Liver (tissue), 8 donors: ENCODE measurements at regions not wholly inside any gene's neighbourhood (a gene's known extent, or its start where the extent isn't known, plus 50 kb on each side); places are given as distances from the start of the nearest gene placed in this dataset.

Experiments used
- DNase-seq: peaks from one replicate; pipeline ENCODE4 v3.0.0-alpha.2; 2017; ENCODE audit warnings: low spot score
- H3K27ac ChIP-seq, 2 donors: one replicate each; pipeline ENCODE4 v1.7.0; 2013; ENCODE audit warnings: inconsistent platforms in 2 of 2, low read length in 2 of 2, control low read depth in 1 of 2, low read depth in 1 of 2, mild to moderate bottlenecking in 1 of 2
- H3K27me3 ChIP-seq, 4 donors: one replicate each; pipeline versions ENCODE4 v1.6.1 to v1.7.0; 2013; ENCODE audit warnings: low read length in 3 of 4, inconsistent platforms in 1 of 4, mild to moderate bottlenecking in 1 of 4, moderate library complexity in 1 of 4; ENCODE audit not compliant: control insufficient read depth in 4 of 4, insufficient read depth in 4 of 4
- H3K36me3 ChIP-seq, 4 donors: one replicate each; pipeline versions ENCODE4 v1.6.1 to v1.7.0; 2013; ENCODE audit warnings: low read length in 3 of 4, mild to moderate bottlenecking in 3 of 4, low read depth in 1 of 4, moderate library complexity in 1 of 4; ENCODE audit not compliant: control insufficient read depth in 4 of 4, insufficient read depth in 3 of 4
- H3K4me1 ChIP-seq, 4 donors: one replicate each; pipeline versions ENCODE4 v1.6.1 to v1.7.0; 2013; ENCODE audit warnings: low read length in 3 of 4, mild to moderate bottlenecking in 3 of 4, moderate library complexity in 1 of 4; ENCODE audit not compliant: control insufficient read depth in 4 of 4, insufficient read depth in 4 of 4
- H3K4me3 ChIP-seq, 3 donors: one replicate each; pipeline versions ENCODE4 v1.6.1 to v1.7.0; 2013; ENCODE audit warnings: low read length in 3 of 3, control low read depth in 1 of 3, low read depth in 1 of 3, mild to moderate bottlenecking in 1 of 3
- H3K9ac ChIP-seq, 2 donors: one replicate each; pipeline ENCODE4 v1.7.0; 2013; ENCODE audit warnings: low read length in 2 of 2, mild to moderate bottlenecking in 2 of 2, moderate library complexity in 2 of 2, control low read depth in 1 of 2, low read depth in 1 of 2
- H3K9me3 ChIP-seq, 4 donors: one replicate each; pipeline versions ENCODE4 v1.6.1 to v1.7.0; 2013; ENCODE audit warnings: low read length in 3 of 4; ENCODE audit not compliant: control insufficient read depth in 4 of 4
- CTCF ChIP-seq: fragments of 150-350 bp; IDR thresholded peaks from 2 replicates; pipeline ENCODE4 v1.5.1; 2017; ENCODE audit warnings: improper control_type of control experiment, low read depth, low read length; ENCODE audit not compliant: missing input control
- EGR1 ChIP-seq, 2 donors: IDR thresholded peaks; 2 replicates each; pipeline ENCODE4 v1.6.1; 2016 to 2018; ENCODE audit warnings: antibody characterized with exemption in 2 of 2, low read depth in 2 of 2
- FOXA1 ChIP-seq: IDR thresholded peaks from 2 replicates; pipeline ENCODE4 v1.6.1; 2016; ENCODE audit warnings: antibody characterized with exemption
- FOXA2 ChIP-seq: IDR thresholded peaks from 2 replicates; pipeline ENCODE4 v1.6.1; 2016; ENCODE audit warnings: antibody characterized with exemption
- GABPA ChIP-seq, 2 donors: IDR thresholded peaks in 1 of 2; conservative IDR thresholded peaks in 1 of 2; 2 replicates each; pipeline ENCODE4 v1.6.1; 2016; ENCODE audit warnings: antibody characterized with exemption in 2 of 2, mild to moderate bottlenecking in 1 of 2, moderate library complexity in 1 of 2
- HNF4A ChIP-seq, 2 donors: conservative IDR thresholded peaks; 2 replicates each; pipeline ENCODE4 v1.6.1; 2016; ENCODE audit warnings: antibody characterized with exemption in 2 of 2, mild to moderate bottlenecking in 2 of 2
- HNF4G ChIP-seq: IDR thresholded peaks from 2 replicates; pipeline ENCODE4 v1.6.1; 2016; ENCODE audit warnings: antibody characterized with exemption
- JUND ChIP-seq, 2 donors: IDR thresholded peaks; 2 replicates each; pipeline ENCODE4 v1.6.1; 2016; ENCODE audit warnings: antibody characterized with exemption in 2 of 2
- MAX ChIP-seq: IDR thresholded peaks from 2 replicates; pipeline ENCODE4 v1.6.1; 2016; ENCODE audit warnings: antibody characterized with exemption
- NR2F2 ChIP-seq: IDR thresholded peaks from 2 replicates; pipeline ENCODE4 v1.6.1; 2016; ENCODE audit warnings: antibody characterized with exemption
- RAD21 ChIP-seq, 2 donors: IDR thresholded peaks; 2 replicates each; pipeline ENCODE4 v1.6.1; 2016; ENCODE audit warnings: antibody characterized with exemption in 2 of 2, mild to moderate bottlenecking in 2 of 2
- REST ChIP-seq: IDR thresholded peaks from 2 replicates; pipeline ENCODE4 v1.6.1; 2016; ENCODE audit warnings: antibody characterized with exemption, mild to moderate bottlenecking
- RXRA ChIP-seq, 2 donors: IDR thresholded peaks; 2 replicates each; pipeline ENCODE4 v1.6.1; 2017 to 2018; ENCODE audit warnings: antibody characterized with exemption in 2 of 2, mild to moderate bottlenecking in 1 of 2
- SP1 ChIP-seq: IDR thresholded peaks from 2 replicates; pipeline ENCODE4 v1.6.1; 2018; ENCODE audit warnings: antibody characterized with exemption, mild to moderate bottlenecking
- YY1 ChIP-seq: IDR thresholded peaks from 2 replicates; pipeline ENCODE4 v1.6.1; 2016; ENCODE audit warnings: antibody characterized with exemption, mild to moderate bottlenecking
- ZBTB33 ChIP-seq: IDR thresholded peaks from 2 replicates; pipeline ENCODE4 v1.6.1; 2016; ENCODE audit warnings: antibody characterized with exemption
- WGBS: extraction: QIAGEN DNeasy Blood & Tissue Kit; methylation state at CpG from one replicate; pipeline ENCODE4 v1.1.7; 2013; 5-methylcytosine and 5-hydroxymethylcytosine counted together
- TF ChIP-seq, protein P1 (sequence below): IDR thresholded peaks from 2 replicates; pipeline ENCODE4 v1.6.1; 2016; ENCODE audit warnings: antibody characterized with exemption
- donor health status: healthy.
- donor health status: healthy.
- donor health status: healthy.
- donor health status: healthy.
- donor health status: healthy.

DNA sequence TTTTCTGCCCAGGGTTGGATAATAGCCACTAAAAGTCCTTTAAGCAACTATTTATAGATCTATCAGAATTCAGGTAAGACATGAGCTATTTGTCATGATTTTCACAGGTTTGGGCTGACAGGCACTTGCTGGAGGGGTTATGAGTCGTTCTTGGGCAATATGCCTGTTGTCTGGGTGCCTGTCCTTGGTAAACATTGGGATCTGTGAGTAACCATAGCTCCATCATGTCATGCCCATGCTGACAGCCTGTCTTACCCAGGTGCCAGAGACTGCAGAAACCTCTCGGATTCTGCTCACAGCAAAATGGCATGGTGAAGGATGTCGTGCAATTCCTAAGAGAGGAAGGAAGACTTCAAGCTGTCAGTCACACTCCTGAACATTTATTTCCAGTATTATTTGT, 116.0 kb upstream of the PUDP start (continued):
- no peak for TF ChIP-seq CTCF
- no peak for TF ChIP-seq RAD21 (IDR thresholded peaks at IDR 0.05)
- TF ChIP-seq FOXA2, result no peak

DNA sequence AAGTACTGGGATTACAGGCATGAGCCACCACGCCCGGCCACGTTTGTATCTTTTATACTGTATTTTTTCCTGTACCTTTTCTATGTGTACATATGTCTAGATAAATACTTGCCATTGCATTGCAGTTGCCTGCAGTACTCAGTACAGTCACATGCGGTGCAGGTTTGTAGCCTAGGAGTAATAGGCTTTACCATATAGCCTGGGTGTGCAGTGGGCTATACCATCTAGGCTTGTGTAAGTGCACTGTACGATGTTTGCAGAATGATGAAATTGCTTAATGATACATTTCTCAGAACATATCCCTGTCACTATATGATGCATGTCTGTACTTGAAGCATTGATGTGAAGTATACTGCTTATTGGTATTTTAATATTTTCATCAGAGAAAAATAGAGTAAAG, 115.4 kb upstream of the PUDP start:
- Histone ChIP-seq H3K9me3 (no peaks in the 10 kb centered on the region), H3K4me3 (no peak overlapping the region), H3K27ac (no peak overlapping the region), H3K27me3 (no peaks in the 10 kb centered on the region), H3K9ac (no peak overlapping the region), H3K36me3 (peaks cover 0 to 4% (median 1%) of the 10 kb centered on the region in 4 donors), H3K4me1 (no peaks in the 10 kb centered on the region)
- TF ChIP-seq, protein P1, sequence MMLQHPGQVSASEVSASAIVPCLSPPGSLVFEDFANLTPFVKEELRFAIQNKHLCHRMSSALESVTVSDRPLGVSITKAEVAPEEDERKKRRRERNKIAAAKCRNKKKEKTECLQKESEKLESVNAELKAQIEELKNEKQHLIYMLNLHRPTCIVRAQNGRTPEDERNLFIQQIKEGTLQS, result no peak
- TF ChIP-seq MAX (no peak), FOXA2 (no peak), RAD21 (IDR thresholded peaks at IDR 0.05) (no peak), SP1 (no peak), NR2F2 (no peak), EGR1 (IDR thresholded peaks at IDR 0.05; ENCODE audit: low read depth in 2 of 2) (no peak)
- WGBS, result 92% methylated on average over 5 of the region's 5 CpGs
- DNase-seq, result no peak

GRCh38 chrX:7262551-7262950, 114.6 kb upstream of the PUDP start:
- Histone ChIP-seq H3K27me3 (no peaks in the 10 kb centered on the region), H3K36me3 (peaks cover 0 to 4% (median 1%) of the 10 kb centered on the region in 4 donors), H3K4me3 (no peak overlapping the region), H3K9me3 (no peaks in the 10 kb centered on the region), H3K4me1 (no peaks in the 10 kb centered on the region), H3K9ac (no peak overlapping the region), H3K27ac (no peak overlapping the region)
- no peak for DNase-seq
- no peak for TF ChIP-seq ZBTB33
- no peak for TF ChIP-seq SP1
- TF ChIP-seq RAD21 (IDR thresholded peaks at IDR 0.05), result no peak
- TF ChIP-seq RXRA (IDR thresholded peaks at IDR 0.05), result no peak
- no peak for TF ChIP-seq HNF4G
- no peak for TF ChIP-seq YY1
- no peak for TF ChIP-seq HNF4A (conservative IDR thresholded peaks at IDR 0.05)
- no peak for TF ChIP-seq EGR1 (IDR thresholded peaks at IDR 0.05; ENCODE audit: low read depth in 2 of 2)
- no peak for TF ChIP-seq NR2F2
- TF ChIP-seq, protein P1, result no peak
- TF ChIP-seq JUND (IDR thresholded peaks at IDR 0.05), result no peak
- TF ChIP-seq GABPA (IDR thresholded peaks at IDR 0.05 in 1 of 2, conservative IDR thresholded peaks at IDR 0.05 in 1 of 2), result no peak
- no peak for TF ChIP-seq MAX
- TF ChIP-seq REST, result no peak
- no peak for TF ChIP-seq CTCF
- TF ChIP-seq FOXA1, result no peak
